RWPE1 (cell line): ENCODE measurements at regions not wholly inside any gene's neighbourhood (a gene's known extent, or its start where the extent isn't known, plus 50 kb on each side); places are given as distances from the start of the nearest gene placed in this dataset.

Source experiments
- CTCF ChIA-PET: fragments of 350-600 bp; sonication (Branson Sonifier 250); formaldehyde crosslinking; extraction: SDS; loops from one replicate; lab custom pipeline; 2021; lab: Yijun Ruan, JAX
- POLR2A ChIA-PET: fragments of 400-600 bp; formaldehyde crosslinking; extraction: SDS; loops from one replicate; lab custom pipeline; 2020; ENCODE audit warnings: antibody characterized with exemption; ENCODE audit not compliant: low non-redundant PET; lab: Yijun Ruan, JAX
- DNase-seq: peaks from one replicate; pipeline ENCODE4 v3.0.0; 2012; ENCODE audit warnings: low spot score
- H3K27ac ChIP-seq: fragments of 450-650 bp; 2 replicates; pipeline ENCODE4 v1.5.1; 2017
- CTCF ChIP-seq: fragments of 450-650 bp; conservative IDR thresholded peaks from 2 replicates; pipeline ENCODE4 v1.5.1; 2017; ENCODE audit warnings: low read depth, mild to moderate bottlenecking

- CTCF ChIA-PET: interaction anchor here (0.6 kb wide), 1 partner anchor 218 kb away, joined by 4 read pairs; no protein-coding TSS in a partner anchor
- TF ChIP-seq CTCF: no peak
- POLR2A ChIA-PET: no interaction called here
- H3K27ac ChIP-seq: no peak overlapping the region
- DNase-seq: no peak
These were observed 358.7 kb upstream of the TNP1 start for GRCh38 chr2:217218269-217219163.

- TF ChIP-seq CTCF: no peak
- ChIA-PET CTCF (interaction anchor here (0.5 kb wide), 1 partner anchor 434 kb away, joined by 3 read pairs; no protein-coding TSS in a partner anchor), POLR2A (no interaction called here)
- no peak for DNase-seq
- H3K27ac ChIP-seq: no peak overlapping the region
These were observed 357.1 kb upstream of the TNP1 start for GRCh38 chr2:217216982-217217381.

GRCh38 chr2:217216316-217216715 is 356.5 kb upstream of the TNP1 start:
- no peak for TF ChIP-seq CTCF
- DNase-seq: no peak
- CTCF ChIA-PET: interaction anchor here (0.5 kb wide), 1 partner anchor 435 kb away, joined by 3 read pairs; no protein-coding TSS in a partner anchor

GRCh38 chr2:217215877-217216276 is 356.0 kb upstream of the TNP1 start:
- DNase-seq: peak; percentile 31
- ChIA-PET CTCF (no interaction called here), POLR2A (no interaction called here)
- no peak overlapping the region for H3K27ac ChIP-seq
- no peak for TF ChIP-seq CTCF

More at GRCh38 chr2:217216316-217216715, 356.5 kb upstream of the TNP1 start:
- POLR2A ChIA-PET: no interaction called here
- H3K27ac ChIP-seq: no peak overlapping the region

- ChIA-PET CTCF (interaction anchor here (0.7 kb wide), 1 partner anchor 145 kb away, joined by 3 read pairs; no protein-coding TSS in a partner anchor), POLR2A (no interaction called here)
- H3K27ac ChIP-seq: no peak overlapping the region
- no peak for TF ChIP-seq CTCF
- no peak for DNase-seq
These were observed 349.0 kb upstream of the TNP1 start for GRCh38 chr2:217208867-217209266.

- no peak overlapping the region for H3K27ac ChIP-seq
- no peak for DNase-seq
- TF ChIP-seq CTCF: no peak
- ChIA-PET POLR2A (no interaction called here), CTCF (no interaction called here)
These were observed 347.8 kb upstream of the TNP1 start for GRCh38 chr2:217207699-217208010.
